GM12873 (cell line): ENCODE measurements at regions not wholly inside any gene's neighbourhood (a gene's known extent, or its start where the extent isn't known, plus 50 kb on each side); places are given as distances from the start of the nearest gene placed in this dataset.

ENCODE experiments used
- TF ChIP-seq, protein P1 (sequence below): IDR thresholded peaks from 2 replicates; pipeline ENCODE4 v1.5.1; 2012; ENCODE audit warnings: low read depth, mild to moderate bottlenecking, moderate library complexity, low read length, control low read depth; ENCODE audit not compliant: insufficient read depth; ENCODE audit errors: missing control alignments

DNA sequence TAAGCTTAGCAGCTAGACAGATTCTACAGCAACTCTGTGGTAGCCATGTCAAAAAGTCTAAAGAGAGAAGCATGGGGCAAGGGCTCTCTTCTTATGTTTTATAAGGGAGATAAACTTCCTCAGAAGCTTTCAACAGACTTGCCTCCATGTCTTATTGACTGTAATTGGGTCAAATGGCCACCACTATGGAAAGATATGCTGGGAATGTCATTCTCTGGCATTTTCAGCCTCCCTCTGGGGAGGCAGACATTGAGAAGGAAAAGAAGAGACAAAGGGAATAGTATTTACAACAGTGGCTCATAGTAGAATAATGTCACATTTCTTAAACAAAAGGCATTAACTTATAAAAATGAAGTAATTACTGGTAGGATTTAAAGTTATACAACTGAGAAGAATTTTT is 1964.5 kb upstream of the PIK3C3 start:
- TF ChIP-seq, protein P1, sequence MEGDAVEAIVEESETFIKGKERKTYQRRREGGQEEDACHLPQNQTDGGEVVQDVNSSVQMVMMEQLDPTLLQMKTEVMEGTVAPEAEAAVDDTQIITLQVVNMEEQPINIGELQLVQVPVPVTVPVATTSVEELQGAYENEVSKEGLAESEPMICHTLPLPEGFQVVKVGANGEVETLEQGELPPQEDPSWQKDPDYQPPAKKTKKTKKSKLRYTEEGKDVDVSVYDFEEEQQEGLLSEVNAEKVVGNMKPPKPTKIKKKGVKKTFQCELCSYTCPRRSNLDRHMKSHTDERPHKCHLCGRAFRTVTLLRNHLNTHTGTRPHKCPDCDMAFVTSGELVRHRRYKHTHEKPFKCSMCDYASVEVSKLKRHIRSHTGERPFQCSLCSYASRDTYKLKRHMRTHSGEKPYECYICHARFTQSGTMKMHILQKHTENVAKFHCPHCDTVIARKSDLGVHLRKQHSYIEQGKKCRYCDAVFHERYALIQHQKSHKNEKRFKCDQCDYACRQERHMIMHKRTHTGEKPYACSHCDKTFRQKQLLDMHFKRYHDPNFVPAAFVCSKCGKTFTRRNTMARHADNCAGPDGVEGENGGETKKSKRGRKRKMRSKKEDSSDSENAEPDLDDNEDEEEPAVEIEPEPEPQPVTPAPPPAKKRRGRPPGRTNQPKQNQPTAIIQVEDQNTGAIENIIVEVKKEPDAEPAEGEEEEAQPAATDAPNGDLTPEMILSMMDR, result no peak

DNA sequence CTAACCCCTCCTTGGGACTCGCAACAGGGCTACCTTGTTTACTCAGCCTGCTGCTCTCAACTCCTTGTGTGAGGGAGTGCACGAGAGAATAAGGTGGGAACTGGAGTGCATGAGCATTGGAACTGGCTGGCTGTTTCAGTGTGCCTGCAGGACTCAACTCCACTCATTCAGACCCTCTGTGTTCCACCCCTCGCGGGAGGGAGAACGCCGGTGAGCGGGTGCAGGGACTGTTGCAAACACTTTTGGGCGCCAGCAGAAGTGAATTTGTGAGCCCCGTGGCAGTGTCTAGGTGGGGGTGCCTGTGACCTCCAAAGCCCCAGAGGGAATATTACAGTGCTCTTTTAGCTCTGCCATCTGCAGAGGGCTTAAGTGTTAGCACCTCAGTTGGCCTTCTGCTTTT is 1978.3 kb upstream of the PIK3C3 start:
- TF ChIP-seq, protein P1, result no peak

- TF ChIP-seq, protein P1, result no peak
These were observed 1982.5 kb upstream of the PIK3C3 start for GRCh38 chr18:39972521-39972920.

- TF ChIP-seq, protein P1, result no peak
These were observed 1985.1 kb upstream of the PIK3C3 start for GRCh38 chr18:39969803-39970494.

DNA sequence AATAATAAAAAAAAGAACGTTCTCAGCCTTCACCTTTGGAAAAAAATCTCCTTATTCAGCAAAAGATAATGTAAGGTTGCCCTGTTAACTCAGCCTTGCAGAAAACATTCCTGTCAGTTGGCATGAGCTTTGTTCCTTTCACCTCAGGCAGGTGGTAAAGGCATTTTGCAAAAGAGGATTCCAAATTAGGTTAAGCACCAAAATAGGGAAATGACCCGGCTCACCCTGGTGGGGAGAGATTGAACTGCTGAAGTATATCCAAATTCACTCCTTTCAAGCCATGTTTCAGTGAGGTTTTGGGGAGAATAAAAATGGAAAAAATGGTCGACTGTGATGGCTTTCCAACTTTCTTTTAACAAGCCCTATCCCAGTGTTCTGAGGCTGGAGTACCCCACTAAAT is 1988.8 kb upstream of the PIK3C3 start:
- TF ChIP-seq, protein P1, result peak; percentile 5

DNA sequence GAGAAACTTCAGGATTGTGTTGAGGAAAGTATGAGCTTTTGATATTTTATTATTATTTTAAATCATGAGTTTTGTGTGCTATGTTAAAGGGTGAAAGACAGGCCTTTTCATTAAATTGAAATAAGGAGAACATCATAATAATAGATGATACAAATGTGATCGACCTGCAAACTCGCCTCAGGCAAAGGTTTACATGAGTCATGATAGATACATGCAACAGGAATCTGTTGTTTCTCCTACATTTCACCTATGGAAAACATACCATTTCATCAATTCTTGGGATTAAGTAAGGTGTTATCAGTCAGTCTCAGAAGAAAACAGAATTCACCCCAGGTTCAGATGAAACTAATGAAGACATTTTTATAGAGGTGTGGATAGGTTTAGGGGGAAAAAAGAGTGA is 1992.5 kb upstream of the PIK3C3 start:
- TF ChIP-seq, protein P1, result no peak

- TF ChIP-seq, protein P1, result no peak
These were observed 1994.5 kb upstream of the PIK3C3 start for GRCh38 chr18:39960550-39960949.
